Ishikawa (cell line): ENCODE measurements at regions not wholly inside any gene's neighbourhood (a gene's known extent, or its start where the extent isn't known, plus 50 kb on each side); places are given as distances from the start of the nearest gene placed in this dataset.

Experiments used
- CEBPB ChIP-seq: IDR thresholded peaks from 2 replicates; pipeline ENCODE4 v1.6.1; 2012
- CREB1 ChIP-seq: IDR thresholded peaks from 2 replicates; pipeline ENCODE4 v1.6.1; 2012; ENCODE audit warnings: low read depth
- EGR1 ChIP-seq: IDR thresholded peaks from 2 replicates; pipeline ENCODE4 v1.6.1; 2012
- EP300 ChIP-seq: IDR thresholded peaks from 2 replicates; pipeline ENCODE4 v1.6.1; 2012; ENCODE audit warnings: borderline replicate concordance
- FOXM1 ChIP-seq: IDR thresholded peaks from 2 replicates; pipeline ENCODE4 v1.6.1; 2012; ENCODE audit warnings: low read depth, borderline replicate concordance
- NFIC ChIP-seq: IDR thresholded peaks from 2 replicates; pipeline ENCODE4 v1.6.1; 2012
- RAD21 ChIP-seq: IDR thresholded peaks from 2 replicates; pipeline ENCODE4 v1.6.1; 2012; ENCODE audit warnings: low read depth
- TAF1 ChIP-seq: IDR thresholded peaks from 2 replicates; pipeline ENCODE4 v1.6.1; 2012; ENCODE audit warnings: low read depth, mild to moderate bottlenecking
- YY1 ChIP-seq: IDR thresholded peaks from 2 replicates; pipeline ENCODE4 v1.6.1; 2012; ENCODE audit warnings: low read depth
- TF ChIP-seq, protein P1 (sequence below): IDR thresholded peaks from 2 replicates; pipeline ENCODE4 v1.6.1; 2012; ENCODE audit warnings: low read depth, mild to moderate bottlenecking
- TF ChIP-seq, protein P2 (sequence below): IDR thresholded peaks from 2 replicates; pipeline ENCODE4 v1.6.1; 2012
- TF ChIP-seq, protein P3 (sequence below): IDR thresholded peaks from 2 replicates; pipeline ENCODE4 v1.6.1; 2012

DNA sequence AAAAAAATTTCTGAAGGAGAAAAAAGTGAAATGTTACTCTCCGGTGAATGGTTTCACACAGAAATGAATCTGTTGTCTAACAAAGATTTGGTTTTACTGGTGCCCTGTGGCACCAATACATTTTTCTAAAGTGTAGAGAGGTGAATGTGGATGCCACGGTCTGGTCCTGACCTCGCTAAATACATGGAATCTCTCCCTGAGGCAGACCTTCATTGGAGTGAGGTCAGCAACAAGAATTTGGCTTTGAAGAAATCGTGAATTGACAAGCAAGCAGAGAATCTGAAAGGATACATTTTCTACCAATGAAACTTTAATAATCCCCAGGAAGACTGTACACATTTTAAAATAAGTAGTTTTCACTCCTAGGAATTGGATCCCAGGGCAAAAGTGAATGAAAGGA lies 81.2 kb upstream of the OTOGL start:
- TF ChIP-seq EP300: no peak
- TF ChIP-seq, protein P1, sequence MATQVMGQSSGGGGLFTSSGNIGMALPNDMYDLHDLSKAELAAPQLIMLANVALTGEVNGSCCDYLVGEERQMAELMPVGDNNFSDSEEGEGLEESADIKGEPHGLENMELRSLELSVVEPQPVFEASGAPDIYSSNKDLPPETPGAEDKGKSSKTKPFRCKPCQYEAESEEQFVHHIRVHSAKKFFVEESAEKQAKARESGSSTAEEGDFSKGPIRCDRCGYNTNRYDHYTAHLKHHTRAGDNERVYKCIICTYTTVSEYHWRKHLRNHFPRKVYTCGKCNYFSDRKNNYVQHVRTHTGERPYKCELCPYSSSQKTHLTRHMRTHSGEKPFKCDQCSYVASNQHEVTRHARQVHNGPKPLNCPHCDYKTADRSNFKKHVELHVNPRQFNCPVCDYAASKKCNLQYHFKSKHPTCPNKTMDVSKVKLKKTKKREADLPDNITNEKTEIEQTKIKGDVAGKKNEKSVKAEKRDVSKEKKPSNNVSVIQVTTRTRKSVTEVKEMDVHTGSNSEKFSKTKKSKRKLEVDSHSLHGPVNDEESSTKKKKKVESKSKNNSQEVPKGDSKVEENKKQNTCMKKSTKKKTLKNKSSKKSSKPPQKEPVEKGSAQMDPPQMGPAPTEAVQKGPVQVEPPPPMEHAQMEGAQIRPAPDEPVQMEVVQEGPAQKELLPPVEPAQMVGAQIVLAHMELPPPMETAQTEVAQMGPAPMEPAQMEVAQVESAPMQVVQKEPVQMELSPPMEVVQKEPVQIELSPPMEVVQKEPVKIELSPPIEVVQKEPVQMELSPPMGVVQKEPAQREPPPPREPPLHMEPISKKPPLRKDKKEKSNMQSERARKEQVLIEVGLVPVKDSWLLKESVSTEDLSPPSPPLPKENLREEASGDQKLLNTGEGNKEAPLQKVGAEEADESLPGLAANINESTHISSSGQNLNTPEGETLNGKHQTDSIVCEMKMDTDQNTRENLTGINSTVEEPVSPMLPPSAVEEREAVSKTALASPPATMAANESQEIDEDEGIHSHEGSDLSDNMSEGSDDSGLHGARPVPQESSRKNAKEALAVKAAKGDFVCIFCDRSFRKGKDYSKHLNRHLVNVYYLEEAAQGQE: no peak
- no peak for TF ChIP-seq TAF1
- no peak for TF ChIP-seq FOXM1
- TF ChIP-seq, protein P2, sequence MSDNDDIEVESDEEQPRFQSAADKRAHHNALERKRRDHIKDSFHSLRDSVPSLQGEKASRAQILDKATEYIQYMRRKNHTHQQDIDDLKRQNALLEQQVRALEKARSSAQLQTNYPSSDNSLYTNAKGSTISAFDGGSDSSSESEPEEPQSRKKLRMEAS: no peak
- no peak for TF ChIP-seq CREB1
- TF ChIP-seq CEBPB: no peak
- TF ChIP-seq NFIC: no peak
- TF ChIP-seq, protein P3, sequence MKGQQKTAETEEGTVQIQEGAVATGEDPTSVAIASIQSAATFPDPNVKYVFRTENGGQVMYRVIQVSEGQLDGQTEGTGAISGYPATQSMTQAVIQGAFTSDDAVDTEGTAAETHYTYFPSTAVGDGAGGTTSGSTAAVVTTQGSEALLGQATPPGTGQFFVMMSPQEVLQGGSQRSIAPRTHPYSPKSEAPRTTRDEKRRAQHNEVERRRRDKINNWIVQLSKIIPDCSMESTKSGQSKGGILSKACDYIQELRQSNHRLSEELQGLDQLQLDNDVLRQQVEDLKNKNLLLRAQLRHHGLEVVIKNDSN: no peak
- TF ChIP-seq RAD21: no peak
- no peak for TF ChIP-seq YY1
- no peak for TF ChIP-seq EGR1
